ENCODE measurements at regions not wholly inside any gene's neighbourhood (a gene's known extent, or its start where the extent isn't known, plus 50 kb on each side); places are given as distances from the start of the nearest gene placed in this dataset.
"Not testable (repeated sequence)": the region's sequence is repeated elsewhere in the genome, so short reads cannot be mapped to it uniquely, and the experiment has no call there.

GRCh38 chr6:128595544-128595943, 75.1 kb upstream of the PTPRK start:
- no peak for DNase-seq

GRCh38 chr6:128586095-128586494, 65.7 kb upstream of the PTPRK start:
- no peak for DNase-seq

- no peak for DNase-seq
Observed at GRCh38 chr6:128580224-128581110, 60.1 kb upstream of the PTPRK start.

GRCh38 chr6:128575254-128575653, 54.9 kb upstream of the PTPRK start:
- DNase-seq = not testable (repeated sequence)

- no peak for DNase-seq
Observed at GRCh38 chr6:128574402-128574801, 54.0 kb upstream of the PTPRK start.

GRCh38 chr6:128573036-128573435, 52.6 kb upstream of the PTPRK start:
- DNase-seq = no peak

GRCh38 chr6:128572294-128572693, 51.9 kb upstream of the PTPRK start:
- no peak for DNase-seq

- DNase-seq = no peak
Observed at GRCh38 chr6:128570680-128571063, 50.3 kb upstream of the PTPRK start.

- DNase-seq = no peak
Observed at GRCh38 chr6:128569732-128570679, 49.6 kb upstream of the PTPRK start.
